Astrocyte (in vitro differentiated cells and primary cell): ENCODE measurements at regions not wholly inside any gene's neighbourhood (a gene's known extent, or its start where the extent isn't known, plus 50 kb on each side); places are given as distances from the start of the nearest gene placed in this dataset.

Experiments
- DNase-seq: peaks from one replicate; pipeline ENCODE4 v3.0.0-alpha.2; 2010; ENCODE audit warnings: low read depth
- FAIRE-seq: peaks from 2 replicates; lab custom pipeline; 2011; peaks lifted over from hg19 to GRCh38; lab: Jason Lieb, UNC
- H2AFZ ChIP-seq: 2 replicates; pipeline ENCODE4 v1.6.0; 2012; ENCODE audit warnings: low read depth, low read length, inconsistent platforms
- H3K27ac ChIP-seq: 2 replicates; pipeline ENCODE4 v1.5.1; 2011; ENCODE audit warnings: low read depth, low read length, inconsistent platforms
- H3K27me3 ChIP-seq: 2 replicates; pipeline ENCODE4 v1.6.0; 2011; ENCODE audit warnings: low read length, inconsistent platforms; ENCODE audit not compliant: insufficient read depth
- H3K36me3 ChIP-seq: 2 replicates; pipeline ENCODE4 v1.5.1; 2011; ENCODE audit warnings: low read length, inconsistent platforms; ENCODE audit not compliant: insufficient read depth
- H3K4me1 ChIP-seq: 2 replicates; pipeline ENCODE4 v1.5.1; 2011; ENCODE audit warnings: low read length, inconsistent platforms; ENCODE audit not compliant: insufficient read depth
- H3K4me2 ChIP-seq: 2 replicates; pipeline ENCODE4 v1.6.0; 2012; ENCODE audit warnings: low read length, inconsistent platforms
- H3K4me3 ChIP-seq: 2 replicates; pipeline ENCODE4 v1.5.1; 2011; ENCODE audit warnings: low read depth, mild to moderate bottlenecking, low read length, inconsistent platforms; ENCODE audit not compliant: insufficient read depth
- H3K79me2 ChIP-seq: 2 replicates; pipeline ENCODE4 v1.6.0; 2012; ENCODE audit warnings: mild to moderate bottlenecking, low read length, inconsistent platforms; ENCODE audit not compliant: insufficient read depth
- H3K9ac ChIP-seq: 2 replicates; pipeline ENCODE4 v1.6.0; 2012; ENCODE audit warnings: mild to moderate bottlenecking, low read length, inconsistent platforms
- H3K9me3 ChIP-seq: 2 replicates; pipeline ENCODE4 v1.5.1; 2012; ENCODE audit warnings: low read depth, mild to moderate bottlenecking, low read length, inconsistent platforms; ENCODE audit not compliant: insufficient read depth
- H4K20me1 ChIP-seq: 2 replicates; pipeline ENCODE4 v1.6.0; 2012; ENCODE audit warnings: low read length, inconsistent platforms; ENCODE audit not compliant: insufficient read depth
- H3K27ac Mint-ChIP-seq: one replicate; pipeline ENCODE4 v1.8.0; 2021; ENCODE audit warnings: mild to moderate bottlenecking, mixed read lengths; ENCODE audit not compliant: unreplicated experiment
- H3K27me3 Mint-ChIP-seq: one replicate; pipeline ENCODE4 v1.8.0; 2021; ENCODE audit warnings: low read depth, mixed read lengths; ENCODE audit not compliant: unreplicated experiment
- H3K36me3 Mint-ChIP-seq: one replicate; pipeline ENCODE4 v1.8.0; 2021; ENCODE audit warnings: low read depth, mixed read lengths; ENCODE audit not compliant: unreplicated experiment
- H3K4me1 Mint-ChIP-seq: one replicate; pipeline ENCODE4 v1.8.0; 2021; ENCODE audit warnings: low read depth, mixed read lengths; ENCODE audit not compliant: unreplicated experiment
- H3K4me3 Mint-ChIP-seq: one replicate; pipeline ENCODE4 v1.8.0; 2021; ENCODE audit warnings: mild to moderate bottlenecking, moderate library complexity, mixed read lengths; ENCODE audit not compliant: unreplicated experiment
- H3K9me3 Mint-ChIP-seq: one replicate; pipeline ENCODE4 v1.8.0; 2021; ENCODE audit warnings: mild to moderate bottlenecking, mixed read lengths; ENCODE audit not compliant: unreplicated experiment
- CTCF ChIP-seq: IDR thresholded peaks from 2 replicates; pipeline ENCODE4 v1.5.1; 2011; ENCODE audit warnings: low read depth, mild to moderate bottlenecking, inconsistent platforms, low read length, moderate library complexity; ENCODE audit not compliant: insufficient read depth
- EZH2 ChIP-seq: IDR thresholded peaks from 2 replicates; pipeline ENCODE4 v1.6.1; 2012; ENCODE audit warnings: mild to moderate bottlenecking, low read length, inconsistent platforms; ENCODE audit not compliant: insufficient read depth

- Mint-ChIP-seq H3K27me3 (no peaks in the 10 kb centered on the region), H3K27ac (no peak overlapping the region), H3K36me3 (no peaks in the 10 kb centered on the region), H3K4me1 (no peaks in the 10 kb centered on the region), H3K4me3 (no peak overlapping the region), H3K9me3 (peaks cover 6% of the 10 kb centered on the region)
- Histone ChIP-seq H3K9me3 (peaks cover 6% of the 10 kb centered on the region), H4K20me1 (no peaks in the 10 kb centered on the region), H3K79me2 (no peaks in the 10 kb centered on the region), H3K4me1 (no peaks in the 10 kb centered on the region), H3K4me2 (no peak overlapping the region), H3K9ac (no peak overlapping the region), H2AFZ (no peak overlapping the region), H3K27me3 (no peaks in the 10 kb centered on the region), H3K4me3 (no peak overlapping the region), H3K27ac (no peak overlapping the region), H3K36me3 (no peaks in the 10 kb centered on the region)
- TF ChIP-seq EZH2 = no peak
- no peak for TF ChIP-seq CTCF
- DNase-seq (no peak), FAIRE-seq (no peak)
Observed at GRCh38 chr18:78688249-78688648, 291.4 kb upstream of the SALL3 start.

GRCh38 chr18:78688916-78689315, 290.7 kb upstream of the SALL3 start:
- Histone ChIP-seq H3K9ac (no peak overlapping the region), H3K9me3 (peaks cover 2% of the 10 kb centered on the region), H2AFZ (no peak overlapping the region), H3K27ac (no peak overlapping the region), H3K36me3 (no peaks in the 10 kb centered on the region), H3K4me1 (no peaks in the 10 kb centered on the region), H4K20me1 (no peaks in the 10 kb centered on the region), H3K4me2 (no peak overlapping the region), H3K79me2 (no peaks in the 10 kb centered on the region), H3K27me3 (no peaks in the 10 kb centered on the region), H3K4me3 (no peak overlapping the region)
- Mint-ChIP-seq H3K27me3 (no peaks in the 10 kb centered on the region), H3K36me3 (no peaks in the 10 kb centered on the region), H3K4me3 (no peak overlapping the region), H3K4me1 (no peaks in the 10 kb centered on the region), H3K27ac (no peak overlapping the region), H3K9me3 (peaks cover 6% of the 10 kb centered on the region)
- FAIRE-seq (no peak), DNase-seq (no peak)
- TF ChIP-seq EZH2 = no peak
- no peak for TF ChIP-seq CTCF

GRCh38 chr18:78689606-78690005, 290.0 kb upstream of the SALL3 start:
- Histone ChIP-seq H3K36me3 (no peaks in the 10 kb centered on the region), H3K9me3 (peaks cover 2% of the 10 kb centered on the region), H3K27ac (no peak overlapping the region), H3K79me2 (no peaks in the 10 kb centered on the region), H4K20me1 (no peaks in the 10 kb centered on the region), H3K4me1 (no peaks in the 10 kb centered on the region), H3K27me3 (no peaks in the 10 kb centered on the region), H2AFZ (no peak overlapping the region), H3K4me2 (no peak overlapping the region), H3K9ac (no peak overlapping the region), H3K4me3 (no peak overlapping the region)
- Mint-ChIP-seq H3K27ac (no peak overlapping the region), H3K4me1 (no peaks in the 10 kb centered on the region), H3K4me3 (no peak overlapping the region), H3K27me3 (no peaks in the 10 kb centered on the region), H3K9me3 (peaks cover 6% of the 10 kb centered on the region), H3K36me3 (no peaks in the 10 kb centered on the region)
- FAIRE-seq (no peak), DNase-seq (no peak)
- TF ChIP-seq CTCF = no peak
- no peak for TF ChIP-seq EZH2
